DND-41 (cell line): ENCODE measurements at regions not wholly inside any gene's neighbourhood (a gene's known extent, or its start where the extent isn't known, plus 50 kb on each side); places are given as distances from the start of the nearest gene placed in this dataset.

Experiments
- ATAC-seq: fragments of 200-7000 bp; cut with Tn5 transposase; 3 replicates; pipeline ENCODE4 v1.9.1; 2021; ENCODE audit warnings: low read depth; ENCODE audit not compliant: insufficient read depth
- DNase-seq: peaks from one replicate; pipeline ENCODE4 v3.0.0-alpha.2; 2020
- H2AFZ ChIP-seq: 2 replicates; pipeline ENCODE4 v1.6.0; 2012; ENCODE audit warnings: low read depth, low read length
- H3K27ac ChIP-seq: 2 replicates; pipeline ENCODE4 v1.5.1; 2012; ENCODE audit warnings: low read length, inconsistent platforms
- H3K27me3 ChIP-seq: fragments of 200-600 bp; sonication (generic); 2 replicates; pipeline ENCODE4 v1.6.0; 2012; ENCODE audit warnings: low read length, mild to moderate bottlenecking, inconsistent platforms; ENCODE audit not compliant: insufficient read depth, poor library complexity
- H3K36me3 ChIP-seq: 2 replicates; pipeline ENCODE4 v1.5.1; 2012; ENCODE audit warnings: low read length, inconsistent platforms; ENCODE audit not compliant: insufficient read depth
- H3K4me1 ChIP-seq: 2 replicates; pipeline ENCODE4 v1.5.1; 2012; ENCODE audit warnings: mild to moderate bottlenecking, low read length; ENCODE audit not compliant: insufficient read depth
- H3K4me2 ChIP-seq: 2 replicates; pipeline ENCODE4 v1.6.0; 2012; ENCODE audit warnings: mild to moderate bottlenecking, moderate library complexity, low read length, inconsistent platforms; ENCODE audit not compliant: insufficient read depth
- H3K4me3 ChIP-seq, 2 experiments: fragments of 200-600 bp in 1 of 2; shearing (Covaris generic) in 1 of 2; 2 replicates each; pipeline ENCODE4 v1.5.1; 2012 to 2016; ENCODE audit warnings: inconsistent platforms in 2 of 2, low read length in 2 of 2, mild to moderate bottlenecking in 2 of 2, low read depth in 1 of 2, moderate library complexity in 1 of 2
- H3K79me2 ChIP-seq: 2 replicates; pipeline ENCODE4 v1.6.0; 2012; ENCODE audit warnings: low read length, inconsistent platforms; ENCODE audit not compliant: insufficient read depth
- H3K9ac ChIP-seq: 2 replicates; pipeline ENCODE4 v1.6.0; 2012; ENCODE audit warnings: low read depth, mild to moderate bottlenecking, inconsistent platforms, low read length, moderate library complexity
- H3K9me3 ChIP-seq: 2 replicates; pipeline ENCODE4 v1.5.1; 2012; ENCODE audit warnings: low read length, moderate library complexity, mild to moderate bottlenecking, inconsistent platforms; ENCODE audit not compliant: insufficient read depth, severe bottlenecking
- H4K20me1 ChIP-seq: 2 replicates; pipeline ENCODE4 v1.6.0; 2012; ENCODE audit warnings: low read length; ENCODE audit not compliant: insufficient read depth
- EZH2 ChIP-seq: IDR thresholded peaks from 3 replicates; pipeline ENCODE4 v1.6.1; 2012; ENCODE audit warnings: borderline replicate concordance, low read depth, mild to moderate bottlenecking, moderate library complexity, low read length, inconsistent platforms; ENCODE audit not compliant: severe bottlenecking
- TF ChIP-seq, protein P1 (sequence below): IDR thresholded peaks from 2 replicates; pipeline ENCODE4 v1.5.1; 2012; ENCODE audit warnings: borderline replicate concordance, low read length, moderate library complexity, mild to moderate bottlenecking; ENCODE audit not compliant: poor library complexity, severe bottlenecking; ENCODE audit errors: extremely low read depth

DNA sequence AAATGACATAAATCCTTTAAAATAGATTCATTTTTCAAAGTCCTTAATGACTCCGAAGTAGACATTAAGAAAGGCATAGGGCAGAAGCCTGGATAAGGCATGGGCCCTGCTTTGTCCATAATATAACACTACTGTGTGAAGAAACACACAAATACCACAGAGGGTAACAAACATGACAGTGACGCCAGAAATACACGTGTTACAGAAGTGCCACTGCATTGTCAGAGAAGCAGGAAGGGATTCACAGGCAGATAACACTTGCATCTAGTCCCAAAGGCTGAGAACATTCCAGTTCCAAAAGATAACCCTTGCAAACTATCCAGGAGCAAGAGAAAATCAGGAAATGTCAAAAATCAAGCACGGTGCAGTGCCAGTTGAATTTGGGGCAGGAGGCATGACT is 633.2 kb downstream of the LIG4 start:
- no peaks in the 10 kb centered on the region for H3K36me3 ChIP-seq
- H3K79me2 ChIP-seq, result no peaks in the 10 kb centered on the region
- ATAC-seq (no peak), DNase-seq (no peak)
- H3K9ac ChIP-seq, result no peak overlapping the region
- no peaks in the 10 kb centered on the region for H4K20me1 ChIP-seq
- H3K4me2 ChIP-seq, result no peak overlapping the region
- H3K4me3 ChIP-seq, result no peak overlapping the region
- H3K9me3 ChIP-seq, result no peaks in the 10 kb centered on the region
- no peak for TF ChIP-seq EZH2
- TF ChIP-seq, protein P1, sequence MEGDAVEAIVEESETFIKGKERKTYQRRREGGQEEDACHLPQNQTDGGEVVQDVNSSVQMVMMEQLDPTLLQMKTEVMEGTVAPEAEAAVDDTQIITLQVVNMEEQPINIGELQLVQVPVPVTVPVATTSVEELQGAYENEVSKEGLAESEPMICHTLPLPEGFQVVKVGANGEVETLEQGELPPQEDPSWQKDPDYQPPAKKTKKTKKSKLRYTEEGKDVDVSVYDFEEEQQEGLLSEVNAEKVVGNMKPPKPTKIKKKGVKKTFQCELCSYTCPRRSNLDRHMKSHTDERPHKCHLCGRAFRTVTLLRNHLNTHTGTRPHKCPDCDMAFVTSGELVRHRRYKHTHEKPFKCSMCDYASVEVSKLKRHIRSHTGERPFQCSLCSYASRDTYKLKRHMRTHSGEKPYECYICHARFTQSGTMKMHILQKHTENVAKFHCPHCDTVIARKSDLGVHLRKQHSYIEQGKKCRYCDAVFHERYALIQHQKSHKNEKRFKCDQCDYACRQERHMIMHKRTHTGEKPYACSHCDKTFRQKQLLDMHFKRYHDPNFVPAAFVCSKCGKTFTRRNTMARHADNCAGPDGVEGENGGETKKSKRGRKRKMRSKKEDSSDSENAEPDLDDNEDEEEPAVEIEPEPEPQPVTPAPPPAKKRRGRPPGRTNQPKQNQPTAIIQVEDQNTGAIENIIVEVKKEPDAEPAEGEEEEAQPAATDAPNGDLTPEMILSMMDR, result no peak
- H3K4me1 ChIP-seq, result no peaks in the 10 kb centered on the region
- H2AFZ ChIP-seq, result no peak overlapping the region
- H3K27me3 ChIP-seq, result no peaks in the 10 kb centered on the region
- H3K27ac ChIP-seq, result no peak overlapping the region

GRCh38 chr13:107580741-107581412 is 634.5 kb downstream of the LIG4 start:
- Histone ChIP-seq H3K27ac (no peak overlapping the region), H2AFZ (no peak overlapping the region), H3K4me3 (no peak overlapping the region), H3K79me2 (no peaks in the 10 kb centered on the region), H3K36me3 (no peaks in the 10 kb centered on the region), H3K9ac (no peak overlapping the region), H3K27me3 (no peaks in the 10 kb centered on the region), H3K9me3 (no peaks in the 10 kb centered on the region), H3K4me2 (no peak overlapping the region), H4K20me1 (no peaks in the 10 kb centered on the region), H3K4me1 (no peaks in the 10 kb centered on the region)
- ATAC-seq (no peak), DNase-seq (no peak)
- TF ChIP-seq EZH2, result no peak
- TF ChIP-seq, protein P1, result no peak

DNA sequence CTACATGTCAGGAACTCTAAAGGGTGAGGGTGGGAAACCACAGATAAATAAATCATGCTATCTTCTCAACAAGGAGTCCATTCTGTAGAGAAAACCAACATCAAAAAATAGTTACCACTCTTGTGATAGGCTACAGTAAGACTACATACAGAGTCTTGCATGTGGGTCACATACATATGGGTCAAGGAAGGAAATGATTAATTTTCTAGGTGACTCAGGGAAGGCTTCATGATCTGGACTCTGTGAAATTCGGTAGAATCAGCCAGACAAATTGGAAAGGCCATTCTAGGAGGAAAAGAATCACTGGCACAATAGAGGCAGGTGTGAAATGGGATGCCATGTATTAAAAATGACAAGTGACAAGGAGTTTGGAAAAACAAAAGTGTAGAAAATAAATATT is 638.9 kb downstream of the LIG4 start:
- no peak for TF ChIP-seq EZH2
- TF ChIP-seq, protein P1, result no peak
- no peaks in the 10 kb centered on the region for H3K79me2 ChIP-seq
- DNase-seq (no peak), ATAC-seq (no peak)
- H3K4me2 ChIP-seq, result no peak overlapping the region
- H3K9me3 ChIP-seq, result no peaks in the 10 kb centered on the region
- H3K4me1 ChIP-seq, result no peaks in the 10 kb centered on the region
- H3K27me3 ChIP-seq, result no peaks in the 10 kb centered on the region
- H3K4me3 ChIP-seq, result no peak overlapping the region
- no peaks in the 10 kb centered on the region for H4K20me1 ChIP-seq
- no peaks in the 10 kb centered on the region for H3K36me3 ChIP-seq
- no peak overlapping the region for H3K27ac ChIP-seq
- H3K9ac ChIP-seq, result no peak overlapping the region
- H2AFZ ChIP-seq, result no peak overlapping the region
